Gastroesophageal sphincter (tissue), 4 donors: ENCODE measurements at regions not wholly inside any gene's neighbourhood (a gene's known extent, or its start where the extent isn't known, plus 50 kb on each side); places are given as distances from the start of the nearest gene placed in this dataset.

Experiments used
- ATAC-seq: fragments of 150-250 bp; one replicate; pipeline ENCODE4 v1.9.1; 2016; ENCODE audit warnings: mild to moderate bottlenecking, moderate library complexity
- H3K27ac ChIP-seq, 4 donors: fragments of 200-600 bp; sonication (generic) in 3 of 4; 1 replicate in 3 of 4; 2 replicates in 1 of 4; pipeline ENCODE4 v1.5.1; 2016 to 2019
- H3K27me3 ChIP-seq: fragments of 200-600 bp; sonication (generic); one replicate; pipeline ENCODE4 v1.5.1; 2019
- H3K36me3 ChIP-seq, 2 donors: fragments of 200-600 bp; sonication (generic); one replicate each; pipeline ENCODE4 v1.5.1; 2019; ENCODE audit warnings: control low read depth in 1 of 2
- H3K4me1 ChIP-seq, 3 donors: fragments of 200-600 bp; sonication (generic); 1 replicate in 2 of 3; 2 replicates in 1 of 3; pipeline ENCODE4 v1.5.1; 2016 to 2019; ENCODE audit warnings: control low read depth in 2 of 3
- H3K4me3 ChIP-seq, 2 donors: fragments of 200-600 bp; sonication (generic); one replicate each; pipeline ENCODE4 v1.5.1; 2019; ENCODE audit warnings: mild to moderate bottlenecking in 1 of 2, moderate library complexity in 1 of 2
- H3K9me3 ChIP-seq, 3 donors: fragments of 200-600 bp; sonication (generic); one replicate each; pipeline ENCODE4 v1.5.1; 2017 to 2019; ENCODE audit warnings: control low read depth in 2 of 3
- EP300 ChIP-seq: sonication (generic); formaldehyde crosslinking; IDR thresholded peaks from one replicate; pipeline ENCODE4 v1.6.1; 2017; ENCODE audit warnings: antibody characterized with exemption, mild to moderate bottlenecking
- POLR2A ChIP-seq, 2 donors: fragments of 450-650 bp; IDR thresholded peaks; one replicate each; pipeline ENCODE4 v1.6.1; 2017; ENCODE audit warnings: antibody characterized with exemption in 2 of 2, mild to moderate bottlenecking in 2 of 2, moderate library complexity in 1 of 2
- POLR2AphosphoS5 ChIP-seq: sonication (generic); formaldehyde crosslinking; IDR thresholded peaks from one replicate; pipeline ENCODE4 v1.6.1; 2017; ENCODE audit warnings: antibody characterized with exemption
- WGBS, 2 donors: methylation state at CpG; one replicate each; pipeline ENCODE4 v1.1.5; 2018; ENCODE audit warnings: low coverage in 1 of 2; 5-methylcytosine and 5-hydroxymethylcytosine counted together
- TF ChIP-seq, protein P1 (sequence below), 4 experiments: fragments of 200-600 bp in 2 of 4; fragments of 450-650 bp in 2 of 4; sonication (generic) in 1 of 4; IDR thresholded peaks; one replicate each; pipeline ENCODE4 v1.5.1; 2017 to 2019; ENCODE audit warnings: antibody characterized with exemption in 4 of 4, mild to moderate bottlenecking in 2 of 4, moderate library complexity in 2 of 4

DNA sequence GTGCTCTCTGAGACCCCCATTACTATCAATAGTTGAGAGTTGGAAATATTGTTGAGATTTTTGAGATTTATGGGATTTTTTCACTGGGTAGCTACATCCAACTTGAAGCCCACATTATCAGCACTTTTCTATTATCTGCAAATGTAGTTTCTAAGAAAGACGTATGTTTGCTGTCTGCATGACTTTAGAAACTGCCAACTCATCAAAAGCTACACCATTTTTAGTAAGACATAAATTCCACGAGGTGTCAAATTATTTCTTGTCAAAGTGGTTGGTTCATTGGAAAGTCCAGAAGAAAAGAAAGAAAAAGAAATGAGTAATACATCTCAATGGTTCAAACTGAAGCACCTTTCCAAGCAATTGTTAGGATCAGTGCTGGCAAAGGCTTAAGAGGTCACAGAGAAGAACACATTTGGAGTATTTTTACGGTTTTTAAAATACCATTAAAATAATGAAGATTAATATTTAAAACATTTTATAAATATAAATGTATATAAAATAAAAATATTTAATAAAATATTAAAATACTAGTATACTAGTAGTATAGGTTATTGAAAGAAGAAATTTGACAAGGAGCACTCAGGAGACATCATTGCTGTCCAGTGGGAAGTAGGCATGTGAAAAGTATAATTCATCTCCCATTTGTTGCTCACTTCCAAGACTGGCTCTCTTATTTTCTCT lies 463.5 kb downstream of the TAFA4 start:
- Histone ChIP-seq H3K36me3 (no peaks in the 10 kb centered on the region), H3K4me1 (no peaks in the 10 kb centered on the region), H3K27ac (no peak overlapping the region), H3K4me3 (no peak overlapping the region), H3K9me3 (no peaks in the 10 kb centered on the region), H3K27me3 (no peaks in the 10 kb centered on the region)
- WGBS, 2 donors: 62 to 66% methylated on average over 2 to 3 of the region's 3 CpGs
- TF ChIP-seq POLR2A (IDR thresholded peaks at IDR 0.05): no peak
- no peak for TF ChIP-seq POLR2AphosphoS5
- TF ChIP-seq EP300: no peak
- TF ChIP-seq, protein P1, sequence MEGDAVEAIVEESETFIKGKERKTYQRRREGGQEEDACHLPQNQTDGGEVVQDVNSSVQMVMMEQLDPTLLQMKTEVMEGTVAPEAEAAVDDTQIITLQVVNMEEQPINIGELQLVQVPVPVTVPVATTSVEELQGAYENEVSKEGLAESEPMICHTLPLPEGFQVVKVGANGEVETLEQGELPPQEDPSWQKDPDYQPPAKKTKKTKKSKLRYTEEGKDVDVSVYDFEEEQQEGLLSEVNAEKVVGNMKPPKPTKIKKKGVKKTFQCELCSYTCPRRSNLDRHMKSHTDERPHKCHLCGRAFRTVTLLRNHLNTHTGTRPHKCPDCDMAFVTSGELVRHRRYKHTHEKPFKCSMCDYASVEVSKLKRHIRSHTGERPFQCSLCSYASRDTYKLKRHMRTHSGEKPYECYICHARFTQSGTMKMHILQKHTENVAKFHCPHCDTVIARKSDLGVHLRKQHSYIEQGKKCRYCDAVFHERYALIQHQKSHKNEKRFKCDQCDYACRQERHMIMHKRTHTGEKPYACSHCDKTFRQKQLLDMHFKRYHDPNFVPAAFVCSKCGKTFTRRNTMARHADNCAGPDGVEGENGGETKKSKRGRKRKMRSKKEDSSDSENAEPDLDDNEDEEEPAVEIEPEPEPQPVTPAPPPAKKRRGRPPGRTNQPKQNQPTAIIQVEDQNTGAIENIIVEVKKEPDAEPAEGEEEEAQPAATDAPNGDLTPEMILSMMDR (IDR thresholded peaks at IDR 0.05): no peak
- no peak for ATAC-seq

DNA sequence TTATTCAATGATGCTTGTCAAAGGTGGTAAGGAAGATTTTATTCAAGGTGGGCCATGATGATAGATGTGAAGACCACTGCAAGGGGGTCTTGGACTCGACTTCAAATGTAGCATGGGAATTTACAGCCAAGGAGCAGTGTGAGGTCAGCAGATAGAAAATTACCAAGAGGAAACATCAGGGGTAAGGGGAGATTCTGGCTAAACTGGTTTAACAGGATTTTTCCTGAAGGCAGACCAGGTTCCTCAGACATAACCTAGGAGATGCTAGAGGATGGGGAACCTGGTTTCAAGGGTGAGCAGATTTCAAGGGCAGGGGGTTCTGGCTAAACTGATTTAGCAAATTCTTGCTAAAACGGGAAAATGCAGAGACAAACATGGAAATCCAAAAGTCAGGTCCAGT lies 464.9 kb downstream of the TAFA4 start:
- TF ChIP-seq, protein P1 (IDR thresholded peaks at IDR 0.05): no peak
- TF ChIP-seq POLR2A (IDR thresholded peaks at IDR 0.05): no peak
- TF ChIP-seq POLR2AphosphoS5: no peak
- TF ChIP-seq EP300: no peak
- 55 to 77% methylated on average over 2 of the region's 2 CpGs for WGBS, 2 donors

DNA sequence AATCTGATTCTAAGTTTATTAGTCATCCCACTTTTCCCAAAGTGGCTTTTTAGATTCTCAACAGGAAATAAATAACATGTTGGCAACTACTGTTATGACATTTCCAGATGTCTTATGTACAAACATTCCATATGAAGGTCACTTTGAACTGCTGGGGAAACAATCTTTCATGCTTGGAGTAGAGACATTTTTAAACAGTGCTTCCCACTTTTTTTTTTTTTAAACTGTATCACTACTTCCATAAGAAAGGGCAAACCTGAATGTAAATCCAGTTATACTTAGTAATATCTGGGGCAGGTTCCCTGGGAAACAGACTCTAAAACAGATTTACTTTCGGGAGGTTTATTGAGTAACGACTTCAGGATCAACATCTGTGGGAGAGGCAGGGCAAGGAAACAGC lies 473.8 kb downstream of the TAFA4 start:
- no peaks in the 10 kb centered on the region for H3K4me1 ChIP-seq
- no peaks in the 10 kb centered on the region for H3K27me3 ChIP-seq
- H3K27ac ChIP-seq: no peak overlapping the region
- no peak overlapping the region for H3K4me3 ChIP-seq
- TF ChIP-seq POLR2AphosphoS5 (no peak), POLR2A (IDR thresholded peaks at IDR 0.05) (no peak), EP300 (no peak)
- TF ChIP-seq, protein P1 (IDR thresholded peaks at IDR 0.05): no peak
- no peaks in the 10 kb centered on the region for H3K36me3 ChIP-seq
- no peak for ATAC-seq
- H3K9me3 ChIP-seq: peaks cover 0 to 10% (median 0%) of the 10 kb centered on the region in 3 donors
- 11 to 16% methylated on average over 2 of the region's 2 CpGs for WGBS, 2 donors

More for the DNA sequence above, 464.9 kb downstream of the TAFA4 start:
- Histone ChIP-seq H3K4me3 (no peak overlapping the region), H3K27me3 (no peaks in the 10 kb centered on the region), H3K4me1 (no peaks in the 10 kb centered on the region), H3K27ac (no peak overlapping the region), H3K9me3 (no peaks in the 10 kb centered on the region), H3K36me3 (no peaks in the 10 kb centered on the region)
- no peak for ATAC-seq

DNA sequence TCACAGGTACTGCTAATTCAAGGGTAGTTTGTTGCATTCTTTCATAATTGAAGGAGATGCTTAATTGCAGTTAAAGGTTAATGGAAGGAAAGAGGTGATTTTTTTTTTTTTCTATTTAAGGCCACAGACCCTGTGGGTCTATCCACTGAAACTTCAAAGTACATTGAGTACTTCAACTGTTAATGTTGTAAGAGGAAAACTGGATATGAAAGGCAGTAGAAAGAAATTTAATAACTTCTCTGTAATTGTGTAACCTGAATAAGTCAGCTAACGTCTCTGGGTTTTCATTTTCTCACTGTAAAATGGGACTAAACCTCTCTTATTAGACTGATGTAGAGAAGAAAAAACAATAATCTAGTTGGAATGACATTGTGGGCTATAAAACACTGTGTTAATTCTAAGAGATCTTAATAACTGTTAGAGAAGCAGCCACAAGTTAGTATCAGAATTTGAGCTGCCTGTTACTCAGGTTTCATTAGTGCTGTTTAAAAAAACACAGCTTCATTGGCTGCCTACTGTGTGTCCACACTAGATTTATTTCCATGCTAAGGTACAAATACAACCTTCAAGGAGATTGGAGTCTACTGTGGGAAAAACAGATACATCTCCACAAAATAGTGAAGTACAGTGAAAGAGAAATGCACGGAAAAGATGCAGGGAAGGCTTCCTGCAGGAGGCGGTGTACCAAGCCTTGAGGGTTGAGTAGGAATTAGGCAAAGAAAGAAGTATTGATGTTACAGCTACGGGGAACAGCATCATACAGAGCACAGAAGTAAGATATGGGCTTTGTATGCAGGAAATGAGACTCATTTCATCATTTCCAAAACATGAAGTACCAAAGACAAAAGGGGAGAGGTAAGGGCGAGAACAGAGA lies 483.6 kb downstream of the TAFA4 start:
- Histone ChIP-seq H3K4me1 (no peaks in the 10 kb centered on the region), H3K4me3 (no peak overlapping the region), H3K27ac (no peak overlapping the region), H3K27me3 (no peaks in the 10 kb centered on the region), H3K9me3 (no peaks in the 10 kb centered on the region), H3K36me3 (no peaks in the 10 kb centered on the region)
- WGBS, 2 donors: 79 to 81% methylated on average over 2 to 5 of the region's 5 CpGs
- ATAC-seq: no peak
- no peak for TF ChIP-seq POLR2AphosphoS5
- no peak for TF ChIP-seq EP300
- TF ChIP-seq POLR2A (IDR thresholded peaks at IDR 0.05): no peak

DNA sequence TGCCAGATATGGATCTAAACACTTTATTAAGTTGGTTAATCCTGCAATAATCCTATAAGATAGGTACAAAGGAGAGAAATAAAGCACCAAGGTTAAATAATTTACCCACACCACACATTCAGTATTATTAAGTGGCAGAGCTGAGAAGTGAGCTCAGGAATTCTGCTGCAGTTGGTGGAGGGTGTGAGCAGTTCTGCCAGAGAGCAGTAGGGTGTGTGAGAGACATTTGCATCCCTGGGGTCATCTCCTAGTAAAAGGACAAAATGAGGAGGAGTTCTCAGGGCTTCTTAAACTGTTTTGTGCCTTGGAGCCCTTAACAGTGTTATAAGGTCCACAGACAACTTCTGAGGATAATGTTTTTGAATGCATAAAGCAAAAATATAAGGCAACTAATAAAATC lies 484.5 kb downstream of the TAFA4 start:
- no peaks in the 10 kb centered on the region for H3K36me3 ChIP-seq
- no peak overlapping the region for H3K4me3 ChIP-seq
- no peak for TF ChIP-seq POLR2AphosphoS5
- TF ChIP-seq, protein P1 (IDR thresholded peaks at IDR 0.05): no peak
- TF ChIP-seq POLR2A (IDR thresholded peaks at IDR 0.05): no peak
- TF ChIP-seq EP300: no peak
- no peaks in the 10 kb centered on the region for H3K27me3 ChIP-seq
- H3K27ac ChIP-seq: no peak overlapping the region
- no peaks in the 10 kb centered on the region for H3K9me3 ChIP-seq
- no peaks in the 10 kb centered on the region for H3K4me1 ChIP-seq
- no peak for ATAC-seq
